OCI-LY7 (cell line): ENCODE measurements at regions not wholly inside any gene's neighbourhood (a gene's known extent, or its start where the extent isn't known, plus 50 kb on each side); places are given as distances from the start of the nearest gene placed in this dataset.

ENCODE experiments used
- EZH2phosphoT487 ChIP-seq: fragments of 200-600 bp; sonication (generic); IDR thresholded peaks from 2 replicates; pipeline ENCODE4 v1.6.1; 2018; ENCODE audit warnings: low read depth, borderline replicate concordance, mild to moderate bottlenecking, mixed run types, antibody characterized with exemption, low read length, moderate library complexity, mixed read lengths
- TF ChIP-seq, protein P1 (sequence below): fragments of 200-600 bp; sonication (generic); conservative IDR thresholded peaks from 2 replicates; pipeline ENCODE4 v1.5.1; 2014; ENCODE audit warnings: mild to moderate bottlenecking, antibody characterized with exemption, low read length, moderate library complexity, mixed read lengths

DNA sequence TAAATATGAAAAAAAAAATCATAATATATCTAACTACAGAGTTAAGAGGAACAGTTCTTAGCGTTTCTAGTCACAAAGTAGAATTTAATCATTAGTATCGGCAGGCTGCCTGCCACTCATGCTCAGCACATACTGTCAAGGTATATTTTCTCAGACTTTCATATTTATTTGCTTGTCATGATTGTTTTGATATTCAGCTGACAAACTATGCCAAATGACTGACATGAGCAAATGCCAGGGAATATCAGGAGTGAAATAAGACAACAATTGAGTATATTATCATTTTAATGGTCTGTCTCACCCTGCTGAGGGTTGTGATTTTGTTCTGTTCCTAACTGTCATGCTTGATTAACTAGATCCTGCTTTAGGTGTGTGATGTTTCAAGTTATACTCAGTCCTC lies 395.0 kb upstream of the SPOCK3 start:
- TF ChIP-seq, protein P1, sequence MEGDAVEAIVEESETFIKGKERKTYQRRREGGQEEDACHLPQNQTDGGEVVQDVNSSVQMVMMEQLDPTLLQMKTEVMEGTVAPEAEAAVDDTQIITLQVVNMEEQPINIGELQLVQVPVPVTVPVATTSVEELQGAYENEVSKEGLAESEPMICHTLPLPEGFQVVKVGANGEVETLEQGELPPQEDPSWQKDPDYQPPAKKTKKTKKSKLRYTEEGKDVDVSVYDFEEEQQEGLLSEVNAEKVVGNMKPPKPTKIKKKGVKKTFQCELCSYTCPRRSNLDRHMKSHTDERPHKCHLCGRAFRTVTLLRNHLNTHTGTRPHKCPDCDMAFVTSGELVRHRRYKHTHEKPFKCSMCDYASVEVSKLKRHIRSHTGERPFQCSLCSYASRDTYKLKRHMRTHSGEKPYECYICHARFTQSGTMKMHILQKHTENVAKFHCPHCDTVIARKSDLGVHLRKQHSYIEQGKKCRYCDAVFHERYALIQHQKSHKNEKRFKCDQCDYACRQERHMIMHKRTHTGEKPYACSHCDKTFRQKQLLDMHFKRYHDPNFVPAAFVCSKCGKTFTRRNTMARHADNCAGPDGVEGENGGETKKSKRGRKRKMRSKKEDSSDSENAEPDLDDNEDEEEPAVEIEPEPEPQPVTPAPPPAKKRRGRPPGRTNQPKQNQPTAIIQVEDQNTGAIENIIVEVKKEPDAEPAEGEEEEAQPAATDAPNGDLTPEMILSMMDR, result no peak
- no peak for TF ChIP-seq EZH2phosphoT487
